GM21576 (cell line): ENCODE measurements at regions not wholly inside any gene's neighbourhood (a gene's known extent, or its start where the extent isn't known, plus 50 kb on each side); places are given as distances from the start of the nearest gene placed in this dataset.
"Not testable (repeated sequence)": the region's sequence is repeated elsewhere in the genome, so short reads cannot be mapped to it uniquely, and the experiment has no call there.

ENCODE experiments used
- ATAC-seq: cut with Tn5 transposase; IDR thresholded peaks from one replicate; pipeline ENCODE4 v1.9.1; 2021; ENCODE audit warnings: mild to moderate bottlenecking, moderate library complexity; ENCODE audit not compliant: unreplicated experiment

GRCh38 chr21:36591326-36591970 is 107.5 kb upstream of the SIM2 start:
- ATAC-seq = no peak

- ATAC-seq = no peak
These were observed 102.7 kb upstream of the SIM2 start for GRCh38 chr21:36596174-36596573.

GRCh38 chr21:36601362-36601761 is 97.6 kb upstream of the SIM2 start:
- ATAC-seq = no peak

GRCh38 chr21:36602735-36603134 is 96.2 kb upstream of the SIM2 start:
- ATAC-seq = no peak

- no peak for ATAC-seq
These were observed 95.7 kb upstream of the SIM2 start for GRCh38 chr21:36603221-36603620.

GRCh38 chr21:36605426-36605825 is 93.5 kb upstream of the SIM2 start:
- no peak for ATAC-seq

- ATAC-seq = no peak
These were observed 92.5 kb upstream of the SIM2 start for GRCh38 chr21:36606287-36606982.

- ATAC-seq = no peak
These were observed 92.0 kb upstream of the SIM2 start for GRCh38 chr21:36606983-36607325.

GRCh38 chr21:36608041-36608896 is 90.6 kb upstream of the SIM2 start:
- no peak for ATAC-seq

GRCh38 chr21:36608897-36609225 is 90.1 kb upstream of the SIM2 start:
- ATAC-seq = no peak

- ATAC-seq = no peak
These were observed 89.3 kb upstream of the SIM2 start for GRCh38 chr21:36609654-36610053.

GRCh38 chr21:36610201-36610600 is 88.7 kb upstream of the SIM2 start:
- no peak for ATAC-seq

- ATAC-seq = no peak
These were observed 88.0 kb upstream of the SIM2 start for GRCh38 chr21:36610935-36611334.

GRCh38 chr21:36611379-36611778 is 87.5 kb upstream of the SIM2 start:
- no peak for ATAC-seq

- no peak for ATAC-seq
These were observed 85.9 kb upstream of the SIM2 start for GRCh38 chr21:36613059-36613458.

GRCh38 chr21:36613554-36613953 is 85.4 kb upstream of the SIM2 start:
- no peak for ATAC-seq

GRCh38 chr21:36615274-36615964 is 83.5 kb upstream of the SIM2 start:
- ATAC-seq = no peak

GRCh38 chr21:36616773-36617172 is 82.1 kb upstream of the SIM2 start:
- not testable (repeated sequence) for ATAC-seq

- not testable (repeated sequence) for ATAC-seq
These were observed 77.1 kb upstream of the SIM2 start for GRCh38 chr21:36621794-36622193.

- no peak for ATAC-seq
These were observed 74.8 kb upstream of the SIM2 start for GRCh38 chr21:36624105-36624504.

- ATAC-seq = no peak
These were observed 72.1 kb upstream of the SIM2 start for GRCh38 chr21:36626791-36627190.
